GM12873 (cell line): ENCODE measurements at regions not wholly inside any gene's neighbourhood (a gene's known extent, or its start where the extent isn't known, plus 50 kb on each side); places are given as distances from the start of the nearest gene placed in this dataset.

Experiments used
- CTCF ChIP-seq: IDR thresholded peaks from 2 replicates; pipeline ENCODE4 v1.5.1; 2012; ENCODE audit warnings: low read depth, mild to moderate bottlenecking, moderate library complexity, low read length, control low read depth; ENCODE audit not compliant: insufficient read depth; ENCODE audit errors: missing control alignments

- no peak for TF ChIP-seq CTCF
Observed at GRCh38 chr1:96510391-96510790, 211.2 kb upstream of the PTBP2 start.

- TF ChIP-seq CTCF: no peak
Observed at GRCh38 chr1:96510911-96511310, 210.7 kb upstream of the PTBP2 start.

- no peak for TF ChIP-seq CTCF
Observed at GRCh38 chr1:96513136-96513535, 208.4 kb upstream of the PTBP2 start.

GRCh38 chr1:96515430-96515829, 206.2 kb upstream of the PTBP2 start:
- TF ChIP-seq CTCF: no peak

- no peak for TF ChIP-seq CTCF
Observed at GRCh38 chr1:96515925-96516324, 205.7 kb upstream of the PTBP2 start.

GRCh38 chr1:96519851-96520578, 201.6 kb upstream of the PTBP2 start:
- no peak for TF ChIP-seq CTCF

- no peak for TF ChIP-seq CTCF
Observed at GRCh38 chr1:96520579-96520947, 201.0 kb upstream of the PTBP2 start.
